ENCODE measurements at regions not wholly inside any gene's neighbourhood (a gene's known extent, or its start where the extent isn't known, plus 50 kb on each side); places are given as distances from the start of the nearest gene placed in this dataset.

DNA sequence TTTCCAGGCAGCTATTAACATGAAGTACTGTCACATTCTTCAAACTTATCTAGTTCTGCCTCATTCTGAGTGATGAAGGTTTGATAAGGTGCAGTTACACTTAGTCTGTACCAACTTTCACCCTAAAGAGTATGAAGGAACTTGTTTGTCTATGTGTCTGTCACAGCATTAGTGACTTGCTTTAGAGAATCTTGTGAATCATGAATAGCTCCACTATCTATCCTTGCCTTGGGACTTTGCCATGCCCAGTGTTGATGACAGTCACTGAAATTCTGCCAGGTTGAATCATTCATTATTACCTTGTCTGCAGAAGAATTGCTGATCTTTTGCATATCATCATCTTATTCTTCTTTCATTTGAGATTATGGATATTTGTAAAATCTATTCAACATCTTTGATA lies 50.9 kb upstream of the A1CF start:
- TF ChIP-seq EP300 (IDR thresholded peaks at IDR 0.05) (no peak), POLR2A (IDR thresholded peaks at IDR 0.05) (no peak)
- TF ChIP-seq, protein P1, sequence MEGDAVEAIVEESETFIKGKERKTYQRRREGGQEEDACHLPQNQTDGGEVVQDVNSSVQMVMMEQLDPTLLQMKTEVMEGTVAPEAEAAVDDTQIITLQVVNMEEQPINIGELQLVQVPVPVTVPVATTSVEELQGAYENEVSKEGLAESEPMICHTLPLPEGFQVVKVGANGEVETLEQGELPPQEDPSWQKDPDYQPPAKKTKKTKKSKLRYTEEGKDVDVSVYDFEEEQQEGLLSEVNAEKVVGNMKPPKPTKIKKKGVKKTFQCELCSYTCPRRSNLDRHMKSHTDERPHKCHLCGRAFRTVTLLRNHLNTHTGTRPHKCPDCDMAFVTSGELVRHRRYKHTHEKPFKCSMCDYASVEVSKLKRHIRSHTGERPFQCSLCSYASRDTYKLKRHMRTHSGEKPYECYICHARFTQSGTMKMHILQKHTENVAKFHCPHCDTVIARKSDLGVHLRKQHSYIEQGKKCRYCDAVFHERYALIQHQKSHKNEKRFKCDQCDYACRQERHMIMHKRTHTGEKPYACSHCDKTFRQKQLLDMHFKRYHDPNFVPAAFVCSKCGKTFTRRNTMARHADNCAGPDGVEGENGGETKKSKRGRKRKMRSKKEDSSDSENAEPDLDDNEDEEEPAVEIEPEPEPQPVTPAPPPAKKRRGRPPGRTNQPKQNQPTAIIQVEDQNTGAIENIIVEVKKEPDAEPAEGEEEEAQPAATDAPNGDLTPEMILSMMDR (IDR thresholded peaks at IDR 0.05), result no peak
- Histone ChIP-seq H3K27me3 (no peaks in the 10 kb centered on the region), H3K36me3 (no peaks in the 10 kb centered on the region), H3K4me3 (no peak overlapping the region), H3K9me3 (no peaks in the 10 kb centered on the region), H3K27ac (no peak overlapping the region), H3K4me1 (no peaks in the 10 kb centered on the region)
- no peak for DNase-seq (ENCODE audit: low spot score in 2 of 2)

DNA sequence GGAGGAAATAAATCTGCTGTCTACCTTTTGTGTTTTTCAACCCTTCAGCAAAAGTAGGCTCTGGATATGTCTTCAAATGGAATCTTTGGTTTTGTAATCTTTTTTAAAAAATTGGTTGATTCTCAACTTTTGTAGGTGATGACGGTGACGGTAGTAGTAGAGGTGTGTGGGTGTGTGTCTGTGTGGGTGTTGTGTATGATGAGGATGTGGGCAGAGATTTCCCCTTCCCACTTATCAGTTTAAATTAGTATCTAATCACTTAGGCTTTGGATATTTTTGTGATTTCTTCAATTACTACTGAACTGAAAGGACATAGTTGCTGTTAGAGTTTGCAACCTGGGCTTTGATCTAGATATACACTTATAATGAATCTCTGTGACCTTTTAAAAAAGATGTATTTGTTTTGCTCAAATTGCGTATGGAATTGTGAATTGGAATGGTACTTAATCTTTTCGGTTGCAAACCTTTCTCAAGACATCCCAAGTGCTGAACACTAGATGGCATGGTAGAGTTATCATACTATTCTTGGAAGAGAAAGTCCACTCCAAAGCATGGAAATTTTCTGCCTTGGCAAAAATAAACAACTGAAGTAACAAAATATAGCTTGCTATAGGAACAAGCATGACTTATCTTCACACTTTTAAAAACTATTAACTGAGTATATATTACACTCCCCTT lies 51.9 kb upstream of the A1CF start:
- H3K27me3 ChIP-seq, result no peaks in the 10 kb centered on the region
- H3K27ac ChIP-seq, result no peak overlapping the region
- no peaks in the 10 kb centered on the region for H3K36me3 ChIP-seq
- H3K9me3 ChIP-seq, result no peaks in the 10 kb centered on the region
- no peak overlapping the region for H3K4me3 ChIP-seq
- no peak for TF ChIP-seq EP300 (IDR thresholded peaks at IDR 0.05)
- TF ChIP-seq, protein P1 (IDR thresholded peaks at IDR 0.05), result peak in 3 of 5 experiments; percentile 6 to 26 (median 8)
- H3K4me1 ChIP-seq, result no peaks in the 10 kb centered on the region
- 25 to 33% methylated on average over 4 of the region's 4 CpGs for WGBS, 2 donors
- DNase-seq (ENCODE audit: low spot score in 2 of 2), result no peak

DNA sequence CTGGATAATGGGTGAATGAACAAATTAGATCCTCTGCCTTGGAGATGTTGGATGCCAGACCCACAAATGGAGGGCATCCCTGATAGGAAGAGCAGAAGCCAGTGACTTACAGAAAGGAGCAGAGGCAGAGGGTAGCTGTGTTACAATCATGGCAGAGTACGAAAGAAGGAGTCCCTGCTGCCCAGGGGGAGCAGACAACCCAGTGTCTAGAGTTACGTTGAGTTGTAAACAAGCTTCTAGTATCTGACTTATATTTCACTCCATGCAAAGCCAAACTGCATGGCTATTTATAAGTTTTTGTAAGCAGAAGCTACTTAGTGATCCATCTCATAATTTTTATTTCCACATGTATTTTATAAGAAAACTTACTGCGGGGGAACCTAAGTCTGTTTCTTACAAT lies 56.2 kb upstream of the A1CF start:
- no peak for DNase-seq (ENCODE audit: low spot score in 2 of 2)
- Histone ChIP-seq H3K4me1 (no peaks in the 10 kb centered on the region), H3K36me3 (no peaks in the 10 kb centered on the region), H3K9me3 (no peaks in the 10 kb centered on the region), H3K27ac (no peak overlapping the region), H3K27me3 (no peaks in the 10 kb centered on the region), H3K4me3 (no peak overlapping the region)
- WGBS, 2 donors, result 89 to 93% methylated on average over 3 of the region's 3 CpGs
- TF ChIP-seq POLR2A (IDR thresholded peaks at IDR 0.05) (no peak), EP300 (IDR thresholded peaks at IDR 0.05) (no peak)
- TF ChIP-seq, protein P1 (IDR thresholded peaks at IDR 0.05), result no peak

DNA sequence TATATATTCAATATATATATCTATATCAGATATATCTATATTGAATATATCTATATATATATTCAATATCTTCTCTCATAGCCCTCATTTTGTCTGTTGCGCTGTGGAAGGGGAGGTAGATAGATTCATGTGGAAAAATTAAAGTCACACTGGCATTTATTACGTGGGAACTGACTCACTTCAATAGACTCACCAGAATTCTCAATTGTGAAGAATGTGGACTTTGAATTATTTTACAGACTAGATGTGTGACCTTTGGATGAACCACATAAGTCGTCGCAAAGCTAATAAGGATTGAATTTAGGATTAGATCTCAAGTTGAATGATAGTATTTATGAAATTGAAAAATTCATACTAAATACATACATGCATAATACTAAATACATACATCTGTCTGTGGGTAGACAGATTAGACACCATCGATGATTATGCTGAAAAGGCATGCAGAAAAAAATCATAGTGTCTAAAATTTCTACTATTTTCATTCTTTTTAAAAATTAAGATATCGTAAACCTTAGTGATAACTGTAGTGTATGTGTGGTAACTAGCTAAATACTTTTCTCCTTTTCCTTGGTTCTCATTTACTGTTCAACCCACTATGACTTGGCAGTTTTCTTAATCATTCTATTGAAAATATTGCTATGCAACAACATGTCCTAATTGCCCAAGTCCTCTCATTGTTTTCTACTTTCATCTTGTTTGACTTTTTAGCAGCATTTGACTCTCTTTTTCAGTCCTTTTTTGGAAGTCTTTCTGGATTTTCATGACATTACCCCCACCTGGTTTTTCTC lies 61.8 kb upstream of the A1CF start:
- H3K36me3 ChIP-seq, result no peaks in the 10 kb centered on the region
- no peaks in the 10 kb centered on the region for H3K27me3 ChIP-seq
- TF ChIP-seq EP300 (IDR thresholded peaks at IDR 0.05) (no peak), POLR2A (IDR thresholded peaks at IDR 0.05) (no peak)
- TF ChIP-seq, protein P1 (IDR thresholded peaks at IDR 0.05), result no peak
- no peak for DNase-seq (ENCODE audit: low spot score in 2 of 2)
- no peak overlapping the region for H3K27ac ChIP-seq
- H3K9me3 ChIP-seq, result no peaks in the 10 kb centered on the region
- no peak overlapping the region for H3K4me3 ChIP-seq
- WGBS, 2 donors, result 63 to 66% methylated on average over 6 of the region's 6 CpGs
- H3K4me1 ChIP-seq, result no peaks in the 10 kb centered on the region

DNA sequence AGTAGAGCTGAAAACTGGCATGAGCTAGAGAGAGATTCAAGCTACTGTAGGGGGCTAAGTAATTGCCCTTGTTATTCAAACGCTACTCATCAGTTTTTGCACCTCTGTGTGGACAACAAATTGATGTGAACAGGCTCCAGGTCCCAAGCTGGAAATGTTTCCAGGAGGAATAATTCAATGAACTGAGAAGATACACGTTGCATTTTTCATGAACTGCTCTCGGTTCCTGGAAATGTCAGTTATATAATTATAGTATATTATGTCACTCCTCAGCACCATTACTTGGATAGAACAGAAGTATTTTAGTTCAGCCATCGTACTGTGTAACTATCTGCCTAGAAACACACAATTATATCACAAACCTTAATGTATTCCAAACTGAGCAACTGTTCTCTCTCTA lies 65.9 kb upstream of the A1CF start:
- H3K27ac ChIP-seq, result no peak overlapping the region
- H3K4me3 ChIP-seq, result no peak overlapping the region
- DNase-seq (ENCODE audit: low spot score in 2 of 2), result no peak
- H3K27me3 ChIP-seq, result no peaks in the 10 kb centered on the region
- H3K9me3 ChIP-seq, result no peaks in the 10 kb centered on the region
- no peaks in the 10 kb centered on the region for H3K36me3 ChIP-seq
- 23 to 40% methylated on average over 4 of the region's 4 CpGs for WGBS, 2 donors
- no peaks in the 10 kb centered on the region for H3K4me1 ChIP-seq
- TF ChIP-seq POLR2A (IDR thresholded peaks at IDR 0.05), result no peak
- TF ChIP-seq EP300 (IDR thresholded peaks at IDR 0.05), result no peak
- TF ChIP-seq, protein P1 (IDR thresholded peaks at IDR 0.05), result no peak

All from tibial nerve (tissue), 4 donors.